Retina (tissue), 1 donor: ENCODE measurements at regions not wholly inside any gene's neighbourhood (a gene's known extent, or its start where the extent isn't known, plus 50 kb on each side); places are given as distances from the start of the nearest gene placed in this dataset.
"Not testable (repeated sequence)": the region's sequence is repeated elsewhere in the genome, so short reads cannot be mapped to it uniquely, and the experiment has no call there.

Experiments
- DNase-seq: peaks from one replicate; pipeline ENCODE4 v3.0.0-alpha.2; 2016

- no peak for DNase-seq
Measured at GRCh38 chr5:92086059-92086811, 703.1 kb upstream of the ARRDC3 start.

- DNase-seq, result no peak
Measured at GRCh38 chr5:92081958-92082712, 699.0 kb upstream of the ARRDC3 start.

- no peak for DNase-seq
Measured at GRCh38 chr5:92070786-92071185, 687.7 kb upstream of the ARRDC3 start.

GRCh38 chr5:92064993-92065392 lies 681.9 kb upstream of the ARRDC3 start:
- DNase-seq, result no peak

- DNase-seq, result no peak
Measured at GRCh38 chr5:92051741-92052140, 668.6 kb upstream of the ARRDC3 start.

GRCh38 chr5:92050970-92051369 lies 667.9 kb upstream of the ARRDC3 start:
- no peak for DNase-seq

- DNase-seq, result no peak
Measured at GRCh38 chr5:92041911-92042660, 659.0 kb upstream of the ARRDC3 start.

GRCh38 chr5:92041206-92041605 lies 658.1 kb upstream of the ARRDC3 start:
- no peak for DNase-seq

GRCh38 chr5:92029792-92030191 lies 646.7 kb upstream of the ARRDC3 start:
- DNase-seq, result not testable (repeated sequence)

GRCh38 chr5:92023555-92023954 lies 640.4 kb upstream of the ARRDC3 start:
- no peak for DNase-seq

GRCh38 chr5:92023141-92023471 lies 640.0 kb upstream of the ARRDC3 start:
- no peak for DNase-seq

- DNase-seq, result no peak
Measured at GRCh38 chr5:92022415-92023140, 639.5 kb upstream of the ARRDC3 start.

- DNase-seq, result no peak
Measured at GRCh38 chr5:92019376-92019990, 636.4 kb upstream of the ARRDC3 start.

GRCh38 chr5:92017776-92018175 lies 634.7 kb upstream of the ARRDC3 start:
- no peak for DNase-seq

- not testable (repeated sequence) for DNase-seq
Measured at GRCh38 chr5:92011845-92012244, 628.7 kb upstream of the ARRDC3 start.

GRCh38 chr5:92003806-92004205 lies 620.7 kb upstream of the ARRDC3 start:
- DNase-seq, result no peak

GRCh38 chr5:92002721-92003274 lies 619.7 kb upstream of the ARRDC3 start:
- DNase-seq, result no peak

GRCh38 chr5:91998774-91999173 lies 615.7 kb upstream of the ARRDC3 start:
- DNase-seq, result no peak

- no peak for DNase-seq
Measured at GRCh38 chr5:91983869-91984268, 600.8 kb upstream of the ARRDC3 start.

GRCh38 chr5:91978221-91978882 lies 595.2 kb upstream of the ARRDC3 start:
- no peak for DNase-seq

- DNase-seq, result no peak
Measured at GRCh38 chr5:91977579-91977978, 594.5 kb upstream of the ARRDC3 start.

- no peak for DNase-seq
Measured at GRCh38 chr5:91976451-91976850, 593.3 kb upstream of the ARRDC3 start.
